Stomach (tissue), 8 donors: ENCODE measurements at regions not wholly inside any gene's neighbourhood (a gene's known extent, or its start where the extent isn't known, plus 50 kb on each side); places are given as distances from the start of the nearest gene placed in this dataset.

Experiments
- DNase-seq, 2 donors: peaks; one replicate each; pipeline versions ENCODE4 v3.0.0 to v3.0.0-alpha.2; 2013 to 2019
- H3K27ac ChIP-seq, 5 donors: fragments of 200-600 bp in 4 of 5; sonication (generic) in 4 of 5; one replicate each; pipeline ENCODE4 v1.5.1; 2013 to 2019; ENCODE audit warnings: mild to moderate bottlenecking in 1 of 5, moderate library complexity in 1 of 5
- H3K27me3 ChIP-seq, 3 donors: fragments of 200-600 bp; sonication (generic); one replicate each; pipeline ENCODE4 v1.5.1; 2017 to 2019; ENCODE audit warnings: mixed run types in 1 of 3
- H3K36me3 ChIP-seq, 4 donors: fragments of 200-600 bp; sonication (generic); 1 replicate in 3 of 4; 2 replicates in 1 of 4; pipeline ENCODE4 v1.5.1; 2016 to 2019
- H3K4me1 ChIP-seq, 4 donors: fragments of 200-600 bp; sonication (generic); one replicate each; pipeline ENCODE4 v1.5.1; 2016 to 2019
- H3K4me3 ChIP-seq, 4 donors: fragments of 200-600 bp; sonication (generic) in 3 of 4; one replicate each; pipeline ENCODE4 v1.5.1; 2016 to 2019; ENCODE audit warnings: mild to moderate bottlenecking in 1 of 4
- H3K9me3 ChIP-seq, 4 donors: fragments of 200-600 bp; sonication (generic); one replicate each; pipeline ENCODE4 v1.5.1; 2016 to 2019
- CTCF ChIP-seq, 7 experiments: fragments of 450-650 bp in 4 of 7; fragments of 200-600 bp in 3 of 7; sonication (generic) in 3 of 7; IDR thresholded peaks; one replicate each; pipeline ENCODE4 v1.5.1; 2016 to 2019; ENCODE audit warnings: antibody characterized with exemption in 7 of 7, control low read depth in 2 of 7, mild to moderate bottlenecking in 1 of 7
- EP300 ChIP-seq: sonication (generic); formaldehyde crosslinking; IDR thresholded peaks from one replicate; pipeline ENCODE4 v1.6.1; 2017; ENCODE audit warnings: antibody characterized with exemption
- POLR2A ChIP-seq, 4 donors: fragments of 450-650 bp; IDR thresholded peaks; one replicate each; pipeline ENCODE4 v1.6.1; 2016; ENCODE audit warnings: antibody characterized with exemption in 4 of 4, control low read depth in 2 of 4, mild to moderate bottlenecking in 1 of 4, moderate library complexity in 1 of 4
- POLR2AphosphoS5 ChIP-seq, 3 donors: sonication (generic); formaldehyde crosslinking; IDR thresholded peaks; one replicate each; pipeline ENCODE4 v1.6.1; 2016; ENCODE audit warnings: antibody characterized with exemption in 3 of 3
- WGBS, 5 donors: extraction: QIAGEN DNeasy Blood & Tissue Kit in 3 of 5; methylation state at CpG; one replicate each; pipeline versions ENCODE4 v1.1.5 to v1.1.7; 2013 to 2018; 5-methylcytosine and 5-hydroxymethylcytosine counted together
- intact Hi-C: fragments of 100-400 bp; cut with DNase I; formaldehyde crosslinking; loops from one replicate; pipeline ENCODE4 v1.15.1; 2023; ENCODE audit warnings: low total_unique reads
- donor health status: healthy with polysubstance abuse.
- donor health status: Bipolar disorder and iron deficiency.
- donor health status: healthy.

- Histone ChIP-seq H3K4me3 (no peak overlapping the region), H3K27ac (no peak overlapping the region), H3K4me1 (no peaks in the 10 kb centered on the region), H3K27me3 (no peaks in the 10 kb centered on the region), H3K9me3 (no peaks in the 10 kb centered on the region), H3K36me3 (no peaks in the 10 kb centered on the region)
- TF ChIP-seq EP300 (no peak), POLR2A (IDR thresholded peaks at IDR 0.05) (no peak), POLR2AphosphoS5 (IDR thresholded peaks at IDR 0.05) (no peak), CTCF (IDR thresholded peaks at IDR 0.05) (no peak)
- intact Hi-C loops: no loop called here
- no peak for DNase-seq
- 61 to 86% (median 76%) methylated on average over 3 of the region's 3 CpGs for WGBS, 5 donors
Observed at GRCh38 chr5:30838936-30839496, 354.5 kb upstream of the CDH6 start.

GRCh38 chr5:30832519-30832918 is 361.0 kb upstream of the CDH6 start:
- intact Hi-C loops: no loop called here
- TF ChIP-seq POLR2A (IDR thresholded peaks at IDR 0.05) (no peak), EP300 (no peak), POLR2AphosphoS5 (IDR thresholded peaks at IDR 0.05) (no peak), CTCF (IDR thresholded peaks at IDR 0.05) (no peak)
- no peaks in the 10 kb centered on the region for H3K36me3 ChIP-seq

GRCh38 chr5:30831605-30832004 is 361.9 kb upstream of the CDH6 start:
- H3K27ac ChIP-seq: no peak overlapping the region
- no peaks in the 10 kb centered on the region for H3K4me1 ChIP-seq
- no peaks in the 10 kb centered on the region for H3K36me3 ChIP-seq
- no peak for DNase-seq
- no peaks in the 10 kb centered on the region for H3K9me3 ChIP-seq
- no peak overlapping the region for H3K4me3 ChIP-seq
- H3K27me3 ChIP-seq: no peaks in the 10 kb centered on the region
- TF ChIP-seq POLR2A (IDR thresholded peaks at IDR 0.05) (no peak), EP300 (no peak), CTCF (IDR thresholded peaks at IDR 0.05) (no peak), POLR2AphosphoS5 (IDR thresholded peaks at IDR 0.05) (no peak)
- intact Hi-C loops: no loop called here
- 31 to 57% (median 44%) methylated on average over 1 of the region's 1 CpG for WGBS, 5 donors

More at GRCh38 chr5:30832519-30832918, 361.0 kb upstream of the CDH6 start:
- Histone ChIP-seq H3K4me3 (no peak overlapping the region), H3K27me3 (no peaks in the 10 kb centered on the region), H3K27ac (no peak overlapping the region), H3K9me3 (no peaks in the 10 kb centered on the region), H3K4me1 (no peaks in the 10 kb centered on the region)
- DNase-seq: peak in 1 of 2 donors; percentile 26

GRCh38 chr5:30831123-30831522 is 362.4 kb upstream of the CDH6 start:
- DNase-seq: no peak
- H3K27me3 ChIP-seq: no peaks in the 10 kb centered on the region
- H3K4me1 ChIP-seq: no peaks in the 10 kb centered on the region
- H3K36me3 ChIP-seq: no peaks in the 10 kb centered on the region
- H3K9me3 ChIP-seq: no peaks in the 10 kb centered on the region
- H3K4me3 ChIP-seq: no peak overlapping the region
- H3K27ac ChIP-seq: no peak overlapping the region
- WGBS, 5 donors: 49 to 55% (median 52%) methylated on average over 3 of the region's 3 CpGs
- intact Hi-C loops: no loop called here
- TF ChIP-seq POLR2AphosphoS5 (IDR thresholded peaks at IDR 0.05) (no peak), CTCF (IDR thresholded peaks at IDR 0.05) (no peak), EP300 (no peak), POLR2A (IDR thresholded peaks at IDR 0.05) (no peak)
